Small intestine (tissue), 7 donors: ENCODE measurements at regions not wholly inside any gene's neighbourhood (a gene's known extent, or its start where the extent isn't known, plus 50 kb on each side); places are given as distances from the start of the nearest gene placed in this dataset.

Experiments used
- DNase-seq, 2 donors: peaks; one replicate each; pipeline versions ENCODE4 v3.0.0 to v3.0.0-alpha.2; 2013
- FAIRE-seq: peaks from 2 replicates; lab custom pipeline; 2012; peaks lifted over from hg19 to GRCh38; lab: Jason Lieb, UNC
- H3K27ac ChIP-seq, 3 donors: one replicate each; pipeline ENCODE4 v1.5.1; 2013; ENCODE audit warnings: low read length in 2 of 3, mild to moderate bottlenecking in 2 of 3, control low read depth in 1 of 3, inconsistent platforms in 1 of 3, low read depth in 1 of 3, moderate library complexity in 1 of 3
- H3K27me3 ChIP-seq, 3 donors: one replicate each; pipeline ENCODE4 v1.6.1; 2013; ENCODE audit warnings: low read length in 3 of 3, inconsistent platforms in 1 of 3; ENCODE audit not compliant: control insufficient read depth in 3 of 3, insufficient read depth in 3 of 3
- H3K36me3 ChIP-seq, 3 donors: one replicate each; pipeline ENCODE4 v1.6.1; 2013; ENCODE audit warnings: low read length in 3 of 3, inconsistent platforms in 1 of 3, low read depth in 1 of 3, mild to moderate bottlenecking in 1 of 3, moderate library complexity in 1 of 3; ENCODE audit not compliant: control insufficient read depth in 3 of 3, insufficient read depth in 2 of 3
- H3K4me1 ChIP-seq, 3 donors: one replicate each; pipeline ENCODE4 v1.6.1; 2013; ENCODE audit warnings: low read length in 2 of 3, inconsistent platforms in 1 of 3, low read depth in 1 of 3, mild to moderate bottlenecking in 1 of 3, moderate library complexity in 1 of 3; ENCODE audit not compliant: control insufficient read depth in 3 of 3, insufficient read depth in 2 of 3
- H3K4me3 ChIP-seq, 3 donors: one replicate each; pipeline ENCODE4 v1.5.1; 2013; ENCODE audit warnings: low read length in 3 of 3, control low read depth in 1 of 3, inconsistent platforms in 1 of 3, low read depth in 1 of 3, mild to moderate bottlenecking in 1 of 3, moderate library complexity in 1 of 3
- H3K9me3 ChIP-seq, 2 donors: one replicate each; pipeline ENCODE4 v1.6.1; 2013; ENCODE audit warnings: low read depth in 1 of 2, low read length in 1 of 2; ENCODE audit not compliant: control insufficient read depth in 2 of 2, insufficient read depth in 1 of 2
- WGBS, 3 donors: extraction: QIAGEN DNeasy Blood & Tissue Kit; methylation state at CpG; one replicate each; pipeline ENCODE4 v1.1.7; 2013; 5-methylcytosine and 5-hydroxymethylcytosine counted together
- donor health status: healthy with polysubstance abuse.
- donor health status: control.
- donor health status: control.
- donor health status: Bipolar disorder and iron deficiency.
- donor health status: healthy.

DNA sequence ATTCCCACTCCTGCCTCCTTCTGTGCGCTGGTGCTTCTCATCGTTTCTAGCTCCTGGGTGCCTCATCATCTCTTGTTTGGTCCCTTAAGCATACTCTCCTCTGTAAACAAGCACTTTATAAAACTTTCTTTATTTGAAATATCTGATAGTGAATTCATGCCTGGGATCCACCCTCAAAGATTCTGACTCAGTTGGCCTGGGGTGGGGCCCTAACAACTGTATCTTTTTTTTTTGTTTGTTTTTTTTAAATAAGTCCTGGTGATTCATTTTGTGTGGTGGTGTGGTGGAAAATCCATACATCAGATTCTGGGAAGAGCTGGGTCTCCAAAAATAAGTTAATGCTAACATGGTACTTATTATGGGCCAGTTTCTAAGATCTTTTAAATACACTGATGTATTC is 678.3 kb downstream of the TOX3 start:
- WGBS, 3 donors = 62 to 81% (median 73%) methylated on average over 2 of the region's 2 CpGs
- Histone ChIP-seq H3K4me3 (no peak overlapping the region), H3K9me3 (no peaks in the 10 kb centered on the region), H3K4me1 (no peaks in the 10 kb centered on the region), H3K36me3 (no peaks in the 10 kb centered on the region), H3K27ac (no peak overlapping the region), H3K27me3 (no peaks in the 10 kb centered on the region)
- DNase-seq (no peak), FAIRE-seq (no peak)

DNA sequence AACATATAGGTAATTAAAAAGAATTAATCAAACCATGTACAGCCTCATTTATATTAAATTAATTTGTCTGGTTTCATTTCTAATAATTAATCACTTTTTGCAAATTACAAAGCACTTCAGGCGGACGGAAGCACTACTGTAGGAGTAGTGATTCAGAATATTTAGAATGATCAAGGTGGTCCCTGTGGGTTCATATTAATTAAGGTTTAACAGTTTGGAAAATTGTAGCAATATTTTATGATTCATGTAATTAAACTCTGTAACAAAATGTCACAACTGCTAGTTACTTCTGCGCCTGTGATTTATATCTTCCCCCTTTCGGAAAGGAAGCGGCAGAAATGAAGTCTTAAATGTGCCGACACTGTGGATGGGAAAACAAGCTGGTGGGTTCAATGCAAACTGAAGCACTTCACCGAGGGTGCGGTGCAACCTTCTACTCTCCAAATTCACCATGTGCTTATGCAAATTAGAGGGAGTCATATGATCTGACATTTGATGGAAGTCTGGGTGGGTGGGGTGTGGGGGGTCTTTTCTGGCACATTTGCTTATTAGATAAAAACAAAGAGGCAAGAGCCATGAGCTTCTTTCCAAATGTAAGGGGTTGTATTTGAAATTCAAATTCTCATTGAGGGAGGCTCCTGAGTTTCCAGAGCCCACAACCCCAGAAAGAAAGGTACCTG is 679.4 kb downstream of the TOX3 start:
- DNase-seq (no peak), FAIRE-seq (no peak)
- H3K27me3 ChIP-seq = no peaks in the 10 kb centered on the region
- H3K9me3 ChIP-seq = no peaks in the 10 kb centered on the region
- H3K36me3 ChIP-seq = no peaks in the 10 kb centered on the region
- H3K27ac ChIP-seq = no peak overlapping the region
- WGBS, 3 donors = 85 to 89% (median 86%) methylated on average over 8 of the region's 8 CpGs
- no peaks in the 10 kb centered on the region for H3K4me1 ChIP-seq
- no peak overlapping the region for H3K4me3 ChIP-seq

DNA sequence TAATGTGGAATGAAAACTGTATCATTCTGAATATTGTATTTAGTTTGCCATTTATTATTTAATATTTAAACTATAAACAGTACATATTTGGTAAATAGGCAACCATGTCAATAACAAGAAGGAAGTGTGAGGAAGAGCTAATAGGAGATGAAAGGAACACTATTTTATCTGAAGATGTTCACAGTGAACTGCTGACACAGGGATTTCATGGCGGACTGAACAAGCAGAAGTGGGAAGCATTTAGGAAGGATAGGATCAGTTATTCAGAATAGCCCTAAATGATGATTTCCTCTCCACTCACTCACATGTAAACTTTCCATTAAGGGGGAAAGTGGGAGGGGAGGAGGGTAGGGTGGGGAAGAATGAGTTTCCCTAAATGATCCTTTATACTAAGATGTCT is 682.4 kb downstream of the TOX3 start:
- no peak for FAIRE-seq
- no peak overlapping the region for H3K27ac ChIP-seq

DNA sequence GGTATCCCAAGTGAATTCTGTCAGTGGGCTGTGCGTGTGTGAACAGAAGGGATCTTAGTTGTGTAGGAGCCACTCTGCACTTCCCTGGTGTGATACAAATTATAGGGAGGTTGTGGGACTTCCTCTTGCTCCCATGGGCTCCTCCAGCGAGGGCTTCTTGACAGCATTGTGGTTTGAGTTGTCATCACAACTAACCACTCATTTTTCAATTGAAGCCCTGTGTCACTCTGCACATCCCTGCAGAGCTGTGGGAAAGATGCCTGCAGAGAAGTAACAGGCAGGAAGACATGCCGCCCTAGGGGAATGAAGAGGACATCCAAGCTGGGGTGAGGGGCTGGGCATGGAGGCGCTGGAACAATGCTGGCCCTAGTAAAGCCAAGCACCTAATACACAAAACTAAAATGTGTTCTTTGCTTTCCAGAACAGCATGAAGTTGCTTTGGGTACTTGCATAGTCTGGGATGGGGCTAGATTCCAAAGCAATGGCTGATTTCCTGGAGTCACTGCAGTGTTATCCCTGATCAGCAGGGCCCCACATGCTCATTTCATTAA is 692.5 kb downstream of the TOX3 start:
- DNase-seq = no peak
- Histone ChIP-seq H3K4me3 (no peak overlapping the region), H3K36me3 (no peaks in the 10 kb centered on the region), H3K9me3 (no peaks in the 10 kb centered on the region), H3K27ac (no peak overlapping the region), H3K4me1 (no peaks in the 10 kb centered on the region), H3K27me3 (no peaks in the 10 kb centered on the region)
- no peak for FAIRE-seq
- 79 to 82% (median 81%) methylated on average over 4 of the region's 4 CpGs for WGBS, 3 donors

More for the DNA sequence above, 682.4 kb downstream of the TOX3 start:
- Histone ChIP-seq H3K27me3 (no peaks in the 10 kb centered on the region), H3K4me3 (no peak overlapping the region), H3K4me1 (no peaks in the 10 kb centered on the region), H3K9me3 (no peaks in the 10 kb centered on the region), H3K36me3 (no peaks in the 10 kb centered on the region)
- no peak for DNase-seq
- WGBS, 3 donors = 76 to 87% (median 85%) methylated on average over 1 of the region's 1 CpG

DNA sequence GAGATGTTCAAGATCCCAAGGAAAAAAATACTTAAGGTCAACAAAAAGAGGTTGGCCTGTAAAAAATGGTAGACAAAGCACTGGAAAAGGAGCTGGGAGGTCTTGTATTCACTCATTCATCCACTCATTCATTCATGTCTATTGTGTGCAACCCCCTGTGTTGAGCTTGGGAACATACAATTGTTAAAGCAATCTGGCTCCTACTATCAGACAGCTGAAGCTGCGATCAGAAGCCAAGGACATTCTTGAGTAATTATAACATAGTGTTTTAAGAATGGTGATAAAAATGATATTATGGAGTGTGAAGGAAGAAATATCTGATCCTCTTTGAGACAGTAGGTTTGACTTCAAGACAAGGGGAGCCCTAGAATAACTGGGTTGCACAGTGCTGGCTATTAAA is 693.4 kb downstream of the TOX3 start:
- H3K4me1 ChIP-seq = no peaks in the 10 kb centered on the region
- H3K36me3 ChIP-seq = no peaks in the 10 kb centered on the region
- no peak overlapping the region for H3K27ac ChIP-seq
- FAIRE-seq (no peak), DNase-seq (no peak)
- 45 to 66% (median 62%) methylated on average over 1 of the region's 1 CpG for WGBS, 3 donors
- H3K27me3 ChIP-seq = no peaks in the 10 kb centered on the region
- no peak overlapping the region for H3K4me3 ChIP-seq
- H3K9me3 ChIP-seq = no peaks in the 10 kb centered on the region

DNA sequence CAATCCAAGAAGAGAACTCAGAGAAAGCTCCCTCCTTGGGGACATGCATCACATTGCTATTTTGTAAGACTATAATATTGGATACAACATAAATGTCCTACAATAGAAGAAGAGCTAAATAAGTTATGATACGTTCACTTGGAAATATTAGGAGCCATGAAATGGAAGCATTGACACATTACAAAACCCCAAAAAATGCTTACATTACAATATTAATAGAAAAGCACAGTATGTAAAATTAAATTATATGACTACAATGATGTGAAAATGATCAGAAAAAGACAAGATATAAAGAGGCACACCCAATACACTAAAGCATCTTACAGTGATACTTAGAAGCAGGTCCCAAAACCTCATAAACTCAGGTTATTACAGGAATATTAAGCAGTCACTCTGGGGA is 694.1 kb downstream of the TOX3 start:
- no peaks in the 10 kb centered on the region for H3K9me3 ChIP-seq
- FAIRE-seq (no peak), DNase-seq (no peak)
- no peaks in the 10 kb centered on the region for H3K4me1 ChIP-seq
- H3K36me3 ChIP-seq = no peaks in the 10 kb centered on the region
- 76 to 86% (median 80%) methylated on average over 1 of the region's 1 CpG for WGBS, 3 donors
- H3K27ac ChIP-seq = no peak overlapping the region
- no peak overlapping the region for H3K4me3 ChIP-seq
- H3K27me3 ChIP-seq = no peaks in the 10 kb centered on the region

DNA sequence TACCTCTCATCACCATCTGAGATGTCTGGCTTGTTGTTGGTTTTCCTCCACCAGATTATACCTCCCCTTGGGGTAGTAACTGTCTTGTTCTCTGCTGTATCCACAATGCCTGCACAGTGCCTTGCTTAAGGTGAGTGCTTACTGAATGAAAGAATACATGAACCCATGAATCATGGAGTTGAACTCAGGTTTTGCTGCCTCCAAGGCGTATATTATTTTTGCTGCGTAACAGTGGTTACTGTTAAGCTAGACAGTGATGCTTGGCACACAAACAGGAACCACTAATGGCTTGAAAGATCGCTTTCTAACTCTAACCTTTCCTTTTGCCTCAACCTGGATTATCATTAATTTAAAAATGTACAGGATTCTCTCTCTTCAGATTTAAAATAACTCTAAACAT is 695.8 kb downstream of the TOX3 start:
- Histone ChIP-seq H3K4me3 (no peak overlapping the region), H3K36me3 (no peaks in the 10 kb centered on the region), H3K27me3 (no peaks in the 10 kb centered on the region), H3K27ac (no peak overlapping the region), H3K9me3 (no peaks in the 10 kb centered on the region), H3K4me1 (no peaks in the 10 kb centered on the region)
- FAIRE-seq (no peak), DNase-seq (no peak)
- WGBS, 3 donors = 79 to 96% (median 95%) methylated on average over 3 of the region's 3 CpGs

DNA sequence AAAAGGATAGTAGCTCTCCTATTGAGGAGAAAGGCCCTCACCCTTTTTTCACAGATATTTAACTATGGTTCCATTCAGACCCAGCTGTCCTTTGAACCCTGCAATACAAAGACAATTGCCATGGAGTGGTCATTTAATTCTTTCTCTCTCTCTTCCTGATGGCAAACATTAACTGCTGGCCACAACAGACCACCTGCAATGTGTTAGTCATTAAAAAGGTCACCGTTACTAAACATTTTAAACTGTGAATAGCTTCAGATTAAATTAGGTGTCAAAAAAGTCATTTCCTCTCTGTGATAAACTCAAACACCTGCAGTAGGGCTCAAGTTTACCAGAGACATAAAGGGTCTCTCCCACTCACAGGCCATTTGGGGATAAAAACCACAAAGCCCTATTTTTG is 697.2 kb downstream of the TOX3 start:
- no peak overlapping the region for H3K4me3 ChIP-seq
- no peaks in the 10 kb centered on the region for H3K27me3 ChIP-seq
- DNase-seq (no peak), FAIRE-seq (no peak)
- no peak overlapping the region for H3K27ac ChIP-seq
- no peaks in the 10 kb centered on the region for H3K36me3 ChIP-seq
- 54 to 78% (median 54%) methylated on average over 1 of the region's 1 CpG for WGBS, 3 donors
- no peaks in the 10 kb centered on the region for H3K9me3 ChIP-seq
- no peaks in the 10 kb centered on the region for H3K4me1 ChIP-seq
